ENCODE measurements at regions not wholly inside any gene's neighbourhood (a gene's known extent, or its start where the extent isn't known, plus 50 kb on each side); places are given as distances from the start of the nearest gene placed in this dataset.

DNA sequence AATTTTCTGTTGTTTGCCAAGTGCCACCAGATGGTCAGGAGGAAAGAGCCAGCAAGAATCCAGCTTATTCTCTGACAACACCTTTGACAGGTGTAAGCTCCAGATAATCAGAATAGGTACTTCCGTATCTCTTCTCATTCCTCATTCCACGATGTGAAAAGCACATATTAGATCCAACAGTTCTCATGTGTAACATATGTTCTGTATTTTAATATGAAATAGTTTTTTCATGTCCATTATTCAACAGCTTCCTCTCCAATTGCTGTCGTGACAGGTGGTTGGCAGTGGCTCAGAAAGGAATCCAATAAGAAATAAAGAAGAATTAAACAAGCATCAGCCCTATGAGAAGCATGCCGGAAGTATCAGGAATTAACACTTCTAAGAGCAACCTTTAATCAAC, 1624.7 kb downstream of the MRPL39 start:
- no peak for DNase-seq
- H3K4me1 Mint-ChIP-seq (ENCODE audit: low read depth) = no peaks in the 10 kb centered on the region
- no peak for ATAC-seq (replicated peaks in 1 of 2)
- peaks cover 2 to 5% of the 10 kb centered on the region in 2 donors for H3K9me3 Mint-ChIP-seq
- peaks cover 2 to 4% of the 10 kb centered on the region in 2 donors for H3K36me3 Mint-ChIP-seq (ENCODE audit: insufficient read depth in 2 of 2)
- H3K4me3 Mint-ChIP-seq = no peak overlapping the region
- H3K27me3 Mint-ChIP-seq (ENCODE audit: low read depth) = no peaks in the 10 kb centered on the region
- no peak overlapping the region for H3K27ac Mint-ChIP-seq

DNA sequence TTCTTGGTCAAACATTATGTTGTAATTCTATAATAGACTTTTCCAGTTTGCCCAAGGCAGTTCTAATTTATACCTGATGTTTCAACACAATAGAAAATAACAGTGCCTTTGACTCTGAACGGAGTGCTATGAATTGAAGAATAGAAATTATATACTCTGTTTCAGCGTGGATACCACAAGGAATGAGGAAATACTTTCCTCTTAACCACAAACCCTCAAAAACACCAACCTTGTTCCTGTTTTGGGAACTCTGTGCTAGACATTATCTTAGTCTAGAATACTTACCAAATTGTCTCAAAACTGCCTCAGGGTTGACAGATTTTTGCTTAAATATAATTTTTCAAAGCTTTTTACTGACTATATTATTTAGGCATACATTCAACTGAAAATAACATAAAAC, 1629.3 kb downstream of the MRPL39 start:
- no peak for ATAC-seq (replicated peaks in 1 of 2)
- no peak overlapping the region for H3K4me3 Mint-ChIP-seq
- peaks cover 0 to 1% of the 10 kb centered on the region in 2 donors for H3K9me3 Mint-ChIP-seq
- H3K27me3 Mint-ChIP-seq (ENCODE audit: low read depth) = no peaks in the 10 kb centered on the region
- peaks cover 0 to 2% of the 10 kb centered on the region in 2 donors for H3K36me3 Mint-ChIP-seq (ENCODE audit: insufficient read depth in 2 of 2)
- no peak for DNase-seq
- no peaks in the 10 kb centered on the region for H3K4me1 Mint-ChIP-seq (ENCODE audit: low read depth)
- no peak overlapping the region for H3K27ac Mint-ChIP-seq

- ATAC-seq (replicated peaks in 1 of 2) (peak; percentile 94 to 95), DNase-seq (peak; percentile 76 to 78)
- no peaks in the 10 kb centered on the region for H3K36me3 Mint-ChIP-seq (ENCODE audit: insufficient read depth in 2 of 2)
- H3K4me3 Mint-ChIP-seq = peak overlapping the region; percentile 47 to 67
- no peak overlapping the region for H3K27ac Mint-ChIP-seq
- H3K4me1 Mint-ChIP-seq (ENCODE audit: low read depth) = peaks cover 13% of the 10 kb centered on the region
- no peaks in the 10 kb centered on the region for H3K27me3 Mint-ChIP-seq (ENCODE audit: low read depth)
- no peaks in the 10 kb centered on the region for H3K9me3 Mint-ChIP-seq
Measured at GRCh38 chr21:23968722-23969647, 1638.3 kb downstream of the MRPL39 start.

DNA sequence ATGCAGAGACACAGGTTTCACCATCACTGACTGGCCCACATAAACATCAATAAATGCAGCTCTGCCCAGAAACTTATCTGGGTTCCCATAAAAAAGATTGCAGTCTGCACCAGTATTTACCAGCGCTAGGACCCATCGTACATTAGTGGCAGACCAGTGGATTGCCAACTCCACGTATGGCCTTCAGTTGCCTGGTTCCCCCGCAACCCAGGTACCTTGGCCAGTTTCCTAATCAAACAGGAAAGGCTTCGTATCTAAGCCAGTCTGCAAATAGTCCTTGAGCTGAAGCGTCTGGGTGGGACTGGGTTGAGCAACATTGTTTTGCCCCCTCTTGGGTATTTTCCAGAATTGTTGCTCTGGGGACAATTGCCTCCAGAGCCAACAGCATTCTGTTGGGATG, 1639.3 kb downstream of the MRPL39 start:
- Mint-ChIP-seq H3K27ac (no peak overlapping the region), H3K4me1 (ENCODE audit: low read depth) (peaks cover 13% of the 10 kb centered on the region), H3K27me3 (ENCODE audit: low read depth) (no peaks in the 10 kb centered on the region), H3K4me3 (peak overlapping the region in 1 of 2 donors; percentile 67), H3K9me3 (no peaks in the 10 kb centered on the region), H3K36me3 (ENCODE audit: insufficient read depth in 2 of 2) (no peaks in the 10 kb centered on the region)
- DNase-seq = no peak
- ATAC-seq (replicated peaks in 1 of 2) = no peak

- ATAC-seq (replicated peaks in 1 of 2) = no peak
- H3K27ac Mint-ChIP-seq = no peak overlapping the region
Measured at GRCh38 chr21:23963454-23963853, 1643.8 kb downstream of the MRPL39 start.

DNA sequence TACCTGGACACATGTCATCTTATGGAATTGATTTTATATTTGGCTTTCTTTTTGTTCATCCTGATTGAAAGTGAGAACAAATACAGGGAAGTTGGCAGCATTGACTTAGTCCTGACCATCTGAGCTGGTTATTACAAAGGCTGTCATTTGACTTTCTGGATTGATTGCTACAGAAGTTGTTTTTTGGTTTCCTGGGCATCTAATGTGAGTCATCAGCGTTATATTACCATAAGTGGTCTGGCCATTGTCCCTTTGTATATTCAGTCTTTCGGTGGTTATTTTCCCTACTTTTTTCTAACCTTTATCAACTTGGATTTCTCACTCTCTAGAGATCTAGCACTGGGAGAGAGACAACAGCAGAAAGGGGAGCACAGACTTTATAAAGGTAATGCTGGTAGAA, 1646.5 kb downstream of the MRPL39 start:
- H3K27me3 Mint-ChIP-seq (ENCODE audit: low read depth) = no peaks in the 10 kb centered on the region
- no peak overlapping the region for H3K4me3 Mint-ChIP-seq
- no peak for DNase-seq
- no peak overlapping the region for H3K27ac Mint-ChIP-seq
- H3K9me3 Mint-ChIP-seq = no peaks in the 10 kb centered on the region
- no peaks in the 10 kb centered on the region for H3K36me3 Mint-ChIP-seq (ENCODE audit: insufficient read depth in 2 of 2)
- no peak for ATAC-seq (replicated peaks in 1 of 2)
- H3K4me1 Mint-ChIP-seq (ENCODE audit: low read depth) = no peaks in the 10 kb centered on the region

More at GRCh38 chr21:23963454-23963853, 1643.8 kb downstream of the MRPL39 start:
- no peak for DNase-seq
- Mint-ChIP-seq H3K4me1 (ENCODE audit: low read depth) (peaks cover 3% of the 10 kb centered on the region), H3K9me3 (no peaks in the 10 kb centered on the region), H3K36me3 (ENCODE audit: insufficient read depth in 2 of 2) (no peaks in the 10 kb centered on the region), H3K27me3 (ENCODE audit: low read depth) (no peaks in the 10 kb centered on the region), H3K4me3 (no peak overlapping the region)

GRCh38 chr21:23955135-23955843, 1652.0 kb downstream of the MRPL39 start:
- no peak for ATAC-seq (replicated peaks in 1 of 2)
- peaks cover 16% of the 10 kb centered on the region for H3K4me1 Mint-ChIP-seq (ENCODE audit: low read depth)
- H3K27ac Mint-ChIP-seq = peak overlapping the region; percentile 24
- no peak for DNase-seq
- H3K9me3 Mint-ChIP-seq = no peaks in the 10 kb centered on the region
- peak overlapping the region; percentile 20 to 33 for H3K4me3 Mint-ChIP-seq
- no peaks in the 10 kb centered on the region for H3K27me3 Mint-ChIP-seq (ENCODE audit: low read depth)
- H3K36me3 Mint-ChIP-seq (ENCODE audit: insufficient read depth in 2 of 2) = no peaks in the 10 kb centered on the region

DNA sequence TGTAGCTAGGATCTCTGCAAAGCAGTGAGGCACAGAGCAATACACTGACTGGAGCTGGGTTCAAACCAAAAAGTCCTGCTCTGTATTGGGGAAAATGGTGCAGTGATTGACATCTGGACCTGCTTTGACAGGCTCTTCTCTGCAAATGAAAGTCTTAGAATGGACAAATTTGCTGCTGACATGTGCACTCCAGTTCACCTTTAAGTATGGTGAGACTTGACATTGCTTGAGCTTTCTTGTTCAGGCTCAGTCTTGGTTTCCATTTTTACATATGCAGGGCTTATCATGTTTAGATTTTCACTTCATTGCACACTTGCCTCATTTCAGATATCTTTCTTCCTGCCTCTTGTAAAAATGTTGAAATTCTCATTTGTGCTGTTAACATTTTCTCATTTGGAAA, 1655.0 kb downstream of the MRPL39 start:
- peaks cover 30% of the 10 kb centered on the region for H3K4me1 Mint-ChIP-seq (ENCODE audit: low read depth)
- no peaks in the 10 kb centered on the region for H3K36me3 Mint-ChIP-seq (ENCODE audit: insufficient read depth in 2 of 2)
- H3K27ac Mint-ChIP-seq = no peak overlapping the region
- DNase-seq (no peak), ATAC-seq (replicated peaks in 1 of 2) (no peak)
- no peak overlapping the region for H3K4me3 Mint-ChIP-seq
- no peaks in the 10 kb centered on the region for H3K27me3 Mint-ChIP-seq (ENCODE audit: low read depth)
- H3K9me3 Mint-ChIP-seq = no peaks in the 10 kb centered on the region

- no peaks in the 10 kb centered on the region for H3K27me3 Mint-ChIP-seq (ENCODE audit: low read depth)
- ATAC-seq (replicated peaks in 1 of 2) (no peak), DNase-seq (no peak)
- H3K4me1 Mint-ChIP-seq (ENCODE audit: low read depth) = peaks cover 30% of the 10 kb centered on the region
- H3K9me3 Mint-ChIP-seq = no peaks in the 10 kb centered on the region
- H3K36me3 Mint-ChIP-seq (ENCODE audit: insufficient read depth in 2 of 2) = no peaks in the 10 kb centered on the region
- H3K27ac Mint-ChIP-seq = no peak overlapping the region
- H3K4me3 Mint-ChIP-seq = no peak overlapping the region
Measured at GRCh38 chr21:23951251-23951650, 1656.0 kb downstream of the MRPL39 start.

DNA sequence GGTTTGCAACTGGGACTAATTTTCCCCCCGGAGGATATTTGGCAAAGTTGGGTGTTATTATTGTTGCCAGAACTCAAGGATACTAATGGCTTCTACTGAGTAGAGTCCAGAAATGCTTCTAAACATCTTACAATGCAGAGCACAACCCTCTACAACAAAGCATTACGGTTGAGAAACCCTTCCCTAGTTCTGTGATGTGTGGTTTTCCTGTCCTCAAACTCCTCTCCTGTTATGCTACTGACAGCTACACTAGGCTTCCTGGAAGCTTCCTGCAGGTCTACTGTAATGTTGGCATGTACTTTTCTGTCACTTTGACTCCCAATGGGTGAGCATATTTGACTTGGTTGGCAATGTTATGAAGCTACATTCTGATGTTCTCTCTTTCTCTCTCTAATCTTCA, 1656.9 kb downstream of the MRPL39 start:
- no peaks in the 10 kb centered on the region for H3K36me3 Mint-ChIP-seq (ENCODE audit: insufficient read depth in 2 of 2)
- H3K9me3 Mint-ChIP-seq = no peaks in the 10 kb centered on the region
- peaks cover 27% of the 10 kb centered on the region for H3K4me1 Mint-ChIP-seq (ENCODE audit: low read depth)
- no peak for DNase-seq
- H3K27me3 Mint-ChIP-seq (ENCODE audit: low read depth) = no peaks in the 10 kb centered on the region
- H3K4me3 Mint-ChIP-seq = no peak overlapping the region
- H3K27ac Mint-ChIP-seq = no peak overlapping the region
- no peak for ATAC-seq (replicated peaks in 1 of 2)

- Mint-ChIP-seq H3K36me3 (ENCODE audit: insufficient read depth in 2 of 2) (no peaks in the 10 kb centered on the region), H3K4me3 (no peak overlapping the region), H3K27me3 (ENCODE audit: low read depth) (no peaks in the 10 kb centered on the region), H3K4me1 (ENCODE audit: low read depth) (peaks cover 24% of the 10 kb centered on the region), H3K9me3 (no peaks in the 10 kb centered on the region), H3K27ac (no peak overlapping the region)
- DNase-seq (no peak), ATAC-seq (replicated peaks in 1 of 2) (peak in 1 of 2 donors; percentile 43)
Measured at GRCh38 chr21:23949493-23949892, 1657.8 kb downstream of the MRPL39 start.

DNA sequence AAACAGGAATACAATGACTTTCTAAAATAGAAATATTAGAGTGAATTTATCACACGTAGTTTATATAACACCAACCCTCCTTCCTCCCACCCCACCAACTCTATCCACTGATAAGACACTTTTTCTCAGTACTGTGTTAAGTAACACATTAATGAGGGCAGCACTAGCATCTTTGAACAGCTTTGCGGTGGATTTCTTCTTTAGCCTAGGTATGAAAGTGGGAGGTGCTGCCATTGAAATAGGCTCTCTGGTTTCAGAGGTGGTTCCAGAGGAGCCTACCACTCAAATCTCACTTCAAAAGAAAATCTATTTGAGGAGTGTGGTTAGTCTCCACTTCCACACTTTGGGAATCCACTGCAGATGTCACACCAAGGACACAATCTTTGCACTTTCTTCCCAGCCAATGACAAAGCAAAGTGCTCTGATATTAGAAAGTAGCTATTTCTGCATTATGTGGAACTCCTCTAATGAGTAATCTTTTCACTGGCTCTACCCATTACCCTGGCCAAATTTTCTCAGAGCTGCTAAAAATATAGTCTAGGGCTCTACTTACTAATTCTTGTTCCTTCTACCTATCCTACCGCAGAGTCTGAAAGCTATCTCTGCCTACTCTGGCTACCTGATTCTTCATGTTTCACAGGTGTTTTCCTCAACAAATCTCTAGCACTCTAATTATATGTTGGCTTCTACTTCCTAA, 1667.8 kb downstream of the MRPL39 start:
- DNase-seq (no peak), ATAC-seq (replicated peaks in 1 of 2) (no peak)
- Mint-ChIP-seq H3K36me3 (ENCODE audit: insufficient read depth in 2 of 2) (no peaks in the 10 kb centered on the region), H3K27me3 (ENCODE audit: low read depth) (no peaks in the 10 kb centered on the region), H3K27ac (no peak overlapping the region), H3K4me1 (ENCODE audit: low read depth) (no peaks in the 10 kb centered on the region), H3K9me3 (no peaks in the 10 kb centered on the region), H3K4me3 (no peak overlapping the region)

DNA sequence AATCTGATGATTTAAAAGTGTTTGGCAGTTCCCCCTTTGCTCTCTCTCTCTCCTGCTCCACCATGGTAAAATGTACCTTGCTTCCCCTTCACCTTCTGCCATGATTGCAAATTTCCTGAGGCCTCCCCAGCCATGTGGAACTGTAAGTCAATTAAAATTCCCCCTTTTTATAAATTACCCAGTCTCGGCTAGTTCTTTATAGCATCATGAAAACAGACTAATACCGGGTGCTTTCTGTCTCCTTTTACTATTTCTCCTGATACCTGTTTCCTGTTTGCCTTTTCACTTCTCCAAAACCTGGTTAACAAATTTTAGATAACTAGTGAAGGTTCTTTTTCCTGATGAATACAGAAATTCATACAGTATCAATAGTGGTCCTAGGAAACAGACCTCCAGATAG, 1670.3 kb downstream of the MRPL39 start:
- Mint-ChIP-seq H3K36me3 (ENCODE audit: insufficient read depth in 2 of 2) (no peaks in the 10 kb centered on the region), H3K9me3 (no peaks in the 10 kb centered on the region), H3K4me3 (no peak overlapping the region), H3K4me1 (ENCODE audit: low read depth) (no peaks in the 10 kb centered on the region), H3K27me3 (ENCODE audit: low read depth) (no peaks in the 10 kb centered on the region), H3K27ac (no peak overlapping the region)
- no peak for ATAC-seq (replicated peaks in 1 of 2)
- DNase-seq = no peak

Data from activated T-cell treated with anti-CD3 and anti-CD28 coated beads, Interleukin-2, amount 50 U/mL, for 72 hours (primary cell).